Lower lobe of right lung (tissue), 2 donors: ENCODE measurements at regions not wholly inside any gene's neighbourhood (a gene's known extent, or its start where the extent isn't known, plus 50 kb on each side); places are given as distances from the start of the nearest gene placed in this dataset.

Experiments used
- ATAC-seq, 2 donors: fragments of 200-7000 bp; cut with Tn5 transposase; one replicate each; pipeline ENCODE4 v1.9.1; 2020 to 2022; ENCODE audit warnings: mild to moderate bottlenecking in 2 of 2, moderate library complexity in 2 of 2
- DNase-seq: peaks from one replicate; pipeline ENCODE4 v3.0.0-alpha.2; 2020
- H3K27ac ChIP-seq: fragments of 200-600 bp; one replicate; pipeline ENCODE4 v1.8.0; 2022
- H3K27me3 ChIP-seq: fragments of 200-600 bp; one replicate; pipeline ENCODE4 v1.8.0; 2022; ENCODE audit warnings: low read depth
- H3K36me3 ChIP-seq: fragments of 200-600 bp; one replicate; pipeline ENCODE4 v1.8.0; 2022; ENCODE audit warnings: mild to moderate bottlenecking
- H3K4me1 ChIP-seq: fragments of 200-600 bp; one replicate; pipeline ENCODE4 v1.8.0; 2022
- H3K4me3 ChIP-seq: fragments of 200-600 bp; one replicate; pipeline ENCODE4 v1.8.0; 2022; ENCODE audit warnings: mild to moderate bottlenecking
- H3K9me3 ChIP-seq: fragments of 200-600 bp; one replicate; pipeline ENCODE4 v1.8.0; 2022
- intact Hi-C: fragments of 100-400 bp; cut with DNase I; formaldehyde crosslinking; loops from one replicate; pipeline ENCODE4 v1.11.0; 2022
- TF ChIP-seq, protein P1 (sequence below): fragments of 200-600 bp; IDR thresholded peaks from one replicate; pipeline ENCODE4 v1.8.0; 2022; ENCODE audit warnings: antibody characterized with exemption, mild to moderate bottlenecking
- donor health status: DM: no; HTN: yes; CAD: no; lungs with severe emphysema.

DNA sequence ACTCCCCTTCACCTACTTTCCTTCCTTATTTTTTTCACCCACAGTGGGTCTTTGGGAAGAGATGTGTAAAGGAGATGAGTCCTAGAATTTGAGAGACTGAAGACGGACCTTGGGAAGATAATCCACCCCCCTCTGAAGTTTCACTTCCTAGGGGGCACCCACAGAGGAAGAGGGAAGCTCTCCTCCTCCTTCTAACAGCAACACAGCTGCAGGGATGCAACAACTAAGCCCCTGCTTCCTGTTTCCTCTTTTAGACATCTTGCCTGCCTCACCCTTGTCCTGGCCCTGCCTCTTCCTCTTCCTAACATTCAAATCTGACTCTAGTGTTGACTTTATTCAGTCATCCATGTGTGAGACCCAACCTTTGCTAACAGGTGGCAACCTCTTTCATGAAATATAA lies 424.6 kb downstream of the BUD13 start:
- DNase-seq = no peak
- ATAC-seq = peak; percentile 69 to 76
- Histone ChIP-seq H3K9me3 (no peaks in the 10 kb centered on the region), H3K27me3 (no peaks in the 10 kb centered on the region), H3K4me3 (no peak overlapping the region), H3K27ac (no peak overlapping the region), H3K4me1 (no peaks in the 10 kb centered on the region), H3K36me3 (no peaks in the 10 kb centered on the region)
- intact Hi-C loops = no loop called here
- TF ChIP-seq, protein P1, sequence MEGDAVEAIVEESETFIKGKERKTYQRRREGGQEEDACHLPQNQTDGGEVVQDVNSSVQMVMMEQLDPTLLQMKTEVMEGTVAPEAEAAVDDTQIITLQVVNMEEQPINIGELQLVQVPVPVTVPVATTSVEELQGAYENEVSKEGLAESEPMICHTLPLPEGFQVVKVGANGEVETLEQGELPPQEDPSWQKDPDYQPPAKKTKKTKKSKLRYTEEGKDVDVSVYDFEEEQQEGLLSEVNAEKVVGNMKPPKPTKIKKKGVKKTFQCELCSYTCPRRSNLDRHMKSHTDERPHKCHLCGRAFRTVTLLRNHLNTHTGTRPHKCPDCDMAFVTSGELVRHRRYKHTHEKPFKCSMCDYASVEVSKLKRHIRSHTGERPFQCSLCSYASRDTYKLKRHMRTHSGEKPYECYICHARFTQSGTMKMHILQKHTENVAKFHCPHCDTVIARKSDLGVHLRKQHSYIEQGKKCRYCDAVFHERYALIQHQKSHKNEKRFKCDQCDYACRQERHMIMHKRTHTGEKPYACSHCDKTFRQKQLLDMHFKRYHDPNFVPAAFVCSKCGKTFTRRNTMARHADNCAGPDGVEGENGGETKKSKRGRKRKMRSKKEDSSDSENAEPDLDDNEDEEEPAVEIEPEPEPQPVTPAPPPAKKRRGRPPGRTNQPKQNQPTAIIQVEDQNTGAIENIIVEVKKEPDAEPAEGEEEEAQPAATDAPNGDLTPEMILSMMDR = no peak

DNA sequence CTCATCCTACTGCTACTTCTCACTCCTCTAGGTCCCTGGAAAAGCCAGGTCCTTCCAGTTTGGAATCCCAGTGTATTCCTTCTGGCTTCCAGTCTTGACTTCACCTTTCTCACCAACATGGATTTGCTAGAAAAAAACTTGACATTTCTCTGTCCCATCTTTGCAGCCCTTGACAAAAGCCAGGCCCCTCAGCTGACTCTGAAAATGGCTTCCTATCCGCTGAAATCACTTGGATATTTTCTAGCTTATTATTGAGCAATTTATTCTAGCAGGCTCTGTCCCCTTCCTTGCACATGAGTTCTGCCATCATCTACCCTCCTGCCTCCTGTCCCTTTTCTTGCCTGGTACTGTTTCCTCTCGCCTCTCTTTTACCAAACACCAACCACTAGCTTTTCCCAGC lies 427.2 kb downstream of the BUD13 start:
- H3K4me1 ChIP-seq = no peaks in the 10 kb centered on the region
- TF ChIP-seq, protein P1 = no peak
- H3K4me3 ChIP-seq = no peak overlapping the region
- H3K36me3 ChIP-seq = no peaks in the 10 kb centered on the region
- no peaks in the 10 kb centered on the region for H3K9me3 ChIP-seq
- DNase-seq (no peak), ATAC-seq (no peak)
- H3K27me3 ChIP-seq = no peaks in the 10 kb centered on the region
- no peak overlapping the region for H3K27ac ChIP-seq
- intact Hi-C loops = no loop called here

DNA sequence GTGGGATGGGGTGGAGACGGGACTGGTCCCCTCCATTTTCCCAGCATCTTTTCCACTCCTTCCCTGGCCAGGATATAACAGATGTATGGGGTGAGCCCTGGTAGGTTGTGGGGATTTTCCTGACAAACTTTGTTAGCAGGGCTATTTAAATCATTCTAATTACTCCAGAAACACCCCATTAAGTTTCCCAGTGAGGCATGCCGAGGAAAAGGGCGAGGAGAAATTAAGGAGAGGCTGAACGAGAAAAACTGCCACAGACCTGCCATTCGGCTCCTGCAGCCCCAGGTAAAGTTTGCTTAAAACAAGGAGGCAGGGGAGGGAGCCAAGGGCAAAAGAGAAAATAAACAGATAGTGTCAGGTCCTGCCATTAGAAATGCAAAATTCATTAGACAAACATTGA lies 428.2 kb downstream of the BUD13 start:
- intact Hi-C loops = no loop called here
- no peaks in the 10 kb centered on the region for H3K36me3 ChIP-seq
- ATAC-seq = no peak

DNA sequence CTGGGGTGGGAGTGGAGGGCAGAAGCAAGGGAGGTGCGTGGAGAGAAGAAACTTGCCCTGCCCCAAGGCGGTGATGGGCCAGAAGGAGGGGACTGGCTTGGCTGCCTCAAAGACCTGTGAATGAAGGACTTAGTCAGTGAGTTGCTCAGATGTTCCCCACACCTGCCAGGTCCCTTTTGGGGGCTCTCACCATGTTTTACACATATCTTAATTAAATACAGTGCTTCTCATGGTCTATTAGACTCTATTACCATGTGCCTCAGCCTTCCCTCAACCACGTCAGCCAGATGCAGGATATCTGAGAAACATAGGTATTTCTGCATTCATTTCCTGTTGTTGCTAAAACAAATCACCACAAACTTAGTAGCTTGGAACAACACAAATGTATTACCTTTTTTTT lies 429.5 kb downstream of the BUD13 start:
- Histone ChIP-seq H3K27me3 (no peaks in the 10 kb centered on the region), H3K4me1 (no peaks in the 10 kb centered on the region), H3K27ac (no peak overlapping the region), H3K36me3 (no peaks in the 10 kb centered on the region), H3K9me3 (no peaks in the 10 kb centered on the region), H3K4me3 (no peak overlapping the region)
- TF ChIP-seq, protein P1 = no peak
- ATAC-seq (no peak), DNase-seq (no peak)
- intact Hi-C loops = no loop called here

More for the DNA sequence above, 428.2 kb downstream of the BUD13 start:
- Histone ChIP-seq H3K27ac (no peak overlapping the region), H3K4me3 (no peak overlapping the region), H3K9me3 (no peaks in the 10 kb centered on the region), H3K4me1 (no peaks in the 10 kb centered on the region), H3K27me3 (no peaks in the 10 kb centered on the region)
- TF ChIP-seq, protein P1 = no peak
- no peak for DNase-seq

DNA sequence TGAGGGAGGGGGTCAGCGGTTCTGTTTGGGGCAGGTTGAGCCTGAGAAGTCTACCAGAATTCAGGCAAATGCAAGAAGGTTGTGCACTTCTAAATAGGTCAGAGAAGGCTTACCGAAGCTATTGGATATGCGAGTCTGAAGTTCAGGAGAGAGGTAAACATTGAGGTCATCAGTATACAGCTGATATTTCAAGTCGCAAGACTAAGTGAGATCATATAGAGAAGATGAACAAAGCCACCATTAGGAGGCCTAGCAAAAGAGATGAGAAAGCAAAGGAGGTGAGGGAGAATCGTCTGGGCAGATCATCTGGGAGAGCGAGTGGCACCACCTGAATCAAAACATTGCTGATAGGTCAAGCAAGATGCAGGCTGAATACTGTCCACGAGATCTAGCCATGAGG lies 430.6 kb downstream of the BUD13 start:
- H3K4me3 ChIP-seq = no peak overlapping the region
- intact Hi-C loops = no loop called here
- H3K36me3 ChIP-seq = no peaks in the 10 kb centered on the region
- no peaks in the 10 kb centered on the region for H3K4me1 ChIP-seq
- no peaks in the 10 kb centered on the region for H3K9me3 ChIP-seq
- TF ChIP-seq, protein P1 = no peak
- ATAC-seq (no peak), DNase-seq (no peak)
- no peak overlapping the region for H3K27ac ChIP-seq
- no peaks in the 10 kb centered on the region for H3K27me3 ChIP-seq
